Natural killer cell (primary cell): ENCODE measurements at regions not wholly inside any gene's neighbourhood (a gene's known extent, or its start where the extent isn't known, plus 50 kb on each side); places are given as distances from the start of the nearest gene placed in this dataset.
"Not testable (repeated sequence)": the region's sequence is repeated elsewhere in the genome, so short reads cannot be mapped to it uniquely, and the experiment has no call there.

ENCODE experiments used
- ATAC-seq, 3 donors: fragments of 150-1000 bp in 2 of 3; fragments of 200-7000 bp in 1 of 3; cut with Tn5 transposase; 1 replicate in 1 of 3; 2 replicates in 2 of 3; pipeline ENCODE4 v1.10.0; 2021; ENCODE audit warnings: mild to moderate bottlenecking in 2 of 3, moderate library complexity in 2 of 3
- DNase-seq, 2 donors: peaks; one replicate each; pipeline versions ENCODE4 v3.0.0 to v3.0.0-alpha.2; 2013 to 2021; ENCODE audit warnings: mixed read lengths in 1 of 2
- H3K27ac ChIP-seq: one replicate; pipeline ENCODE4 v1.5.1; 2013; ENCODE audit warnings: mild to moderate bottlenecking, low read length
- H3K27me3 ChIP-seq: one replicate; pipeline ENCODE4 v1.6.1; 2013; ENCODE audit warnings: low read length; ENCODE audit not compliant: control insufficient read depth, insufficient read depth
- H3K36me3 ChIP-seq: one replicate; pipeline ENCODE4 v1.6.1; 2013; ENCODE audit warnings: low read length; ENCODE audit not compliant: control insufficient read depth, insufficient read depth
- H3K4me1 ChIP-seq: one replicate; pipeline ENCODE4 v1.6.1; 2013; ENCODE audit warnings: low read length; ENCODE audit not compliant: control insufficient read depth, insufficient read depth
- H3K4me3 ChIP-seq: one replicate; pipeline ENCODE4 v1.5.1; 2013; ENCODE audit warnings: low read length
- H3K9me3 ChIP-seq: one replicate; pipeline ENCODE4 v1.6.1; 2013; ENCODE audit warnings: low read length; ENCODE audit not compliant: control insufficient read depth, insufficient read depth
- H3K27ac Mint-ChIP-seq, 2 donors: one replicate each; pipeline ENCODE4 v1.8.0; 2022; ENCODE audit warnings: mild to moderate bottlenecking in 2 of 2, mixed read lengths in 2 of 2, moderate library complexity in 1 of 2
- H3K27me3 Mint-ChIP-seq, 2 donors: one replicate each; pipeline ENCODE4 v1.8.0; 2022; ENCODE audit warnings: low read depth in 2 of 2, mixed read lengths in 2 of 2
- H3K36me3 Mint-ChIP-seq: one replicate; pipeline ENCODE4 v1.8.0; 2022; ENCODE audit warnings: mixed read lengths
- H3K4me1 Mint-ChIP-seq, 2 donors: one replicate each; pipeline ENCODE4 v1.8.0; 2022; ENCODE audit warnings: mixed read lengths in 2 of 2
- H3K4me3 Mint-ChIP-seq: one replicate; pipeline ENCODE4 v1.8.0; 2022; ENCODE audit warnings: mild to moderate bottlenecking, moderate library complexity, mixed read lengths
- H3K9me3 Mint-ChIP-seq, 2 donors: one replicate each; pipeline ENCODE4 v1.8.0; 2022; ENCODE audit warnings: mixed read lengths in 2 of 2
- CTCF ChIP-seq: fragments of 200-600 bp; IDR thresholded peaks from one replicate; pipeline ENCODE4 v1.8.0; 2022; ENCODE audit warnings: antibody characterized with exemption
- WGBS: methylation state at CpG from one replicate; pipeline ENCODE4 v1.1.7; 2013; ENCODE audit warnings: missing lambda C conversion rate; ENCODE audit not compliant: insufficient coverage; 5-methylcytosine and 5-hydroxymethylcytosine counted together
- intact Hi-C: fragments of 100-400 bp; cut with micrococcal nuclease; formaldehyde crosslinking; loops from one replicate; pipeline ENCODE4 v1.14.2; 2022

DNA sequence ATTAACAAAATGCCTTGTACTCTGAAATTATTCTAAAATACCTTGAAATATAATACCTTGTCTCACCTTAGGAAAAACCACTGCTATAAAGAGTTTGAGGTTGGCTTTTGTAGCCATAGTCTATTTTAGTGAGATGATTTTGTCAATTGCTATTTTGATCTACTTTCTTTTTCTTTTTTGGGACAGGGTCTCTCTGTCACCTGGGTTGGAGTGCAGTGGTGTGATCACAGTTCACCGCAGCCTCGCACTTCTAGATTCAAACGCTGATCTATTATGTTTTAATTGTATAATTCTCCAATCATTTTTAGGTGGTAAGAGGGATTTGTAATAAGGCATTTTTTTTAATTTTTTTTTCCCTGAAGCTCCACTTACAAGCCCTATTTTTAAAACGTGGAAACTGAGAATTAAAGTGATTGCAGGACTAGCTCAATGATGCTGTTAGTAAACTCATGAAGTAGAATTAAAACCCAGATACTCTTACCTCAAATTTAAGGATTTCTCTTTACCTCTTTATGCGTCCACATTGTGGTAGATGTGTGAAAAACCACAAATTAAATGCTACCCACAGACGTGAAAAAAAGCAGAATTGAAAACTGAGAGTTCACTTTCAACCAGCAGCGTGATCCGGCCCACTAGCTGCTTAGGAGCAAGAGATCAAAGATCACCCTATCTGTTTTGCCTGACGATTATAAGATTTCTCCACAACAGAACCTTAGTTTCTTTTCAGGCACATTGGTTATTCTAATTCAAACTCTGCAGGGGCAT, 384.2 kb downstream of the CGGBP1 start:
- Mint-ChIP-seq H3K4me3 (no peak overlapping the region), H3K9me3 (peaks cover 2 to 3% of the 10 kb centered on the region in 2 donors), H3K36me3 (no peaks in the 10 kb centered on the region), H3K4me1 (peaks cover 0 to 5% of the 10 kb centered on the region in 2 donors), H3K27ac (no peak overlapping the region), H3K27me3 (no peaks in the 10 kb centered on the region)
- no peak overlapping the region for H3K4me3 ChIP-seq
- ATAC-seq (no peak), DNase-seq (no peak)
- no peaks in the 10 kb centered on the region for H3K27me3 ChIP-seq
- 0% methylated on average over 4 of the region's 9 CpGs for WGBS
- no peaks in the 10 kb centered on the region for H3K36me3 ChIP-seq
- intact Hi-C loops, result no loop called here
- no peaks in the 10 kb centered on the region for H3K9me3 ChIP-seq
- TF ChIP-seq CTCF, result no peak
- H3K27ac ChIP-seq, result no peak overlapping the region
- no peaks in the 10 kb centered on the region for H3K4me1 ChIP-seq

DNA sequence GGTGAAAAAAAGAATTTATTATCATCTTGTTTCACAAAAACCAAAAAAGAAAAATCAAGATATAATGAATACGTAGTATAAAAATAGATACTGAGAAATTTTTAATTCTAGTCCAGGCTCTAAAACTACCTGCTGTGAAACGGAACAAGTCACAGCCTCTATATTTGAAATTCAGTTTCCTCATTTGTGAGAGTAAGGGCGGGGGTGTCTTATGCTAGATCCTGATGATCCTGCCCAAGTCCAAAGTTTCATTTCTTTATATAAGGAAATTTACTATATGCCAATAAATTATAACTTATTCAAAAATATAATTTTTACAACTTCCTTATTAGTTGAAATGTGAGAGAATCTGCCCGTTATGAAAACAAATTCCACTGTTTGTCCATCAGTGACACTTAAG, 385.7 kb downstream of the CGGBP1 start:
- ATAC-seq, result no peak
- no peak for TF ChIP-seq CTCF
- no CpG with 5 or more reads among the region's 4 CpGs for WGBS

DNA sequence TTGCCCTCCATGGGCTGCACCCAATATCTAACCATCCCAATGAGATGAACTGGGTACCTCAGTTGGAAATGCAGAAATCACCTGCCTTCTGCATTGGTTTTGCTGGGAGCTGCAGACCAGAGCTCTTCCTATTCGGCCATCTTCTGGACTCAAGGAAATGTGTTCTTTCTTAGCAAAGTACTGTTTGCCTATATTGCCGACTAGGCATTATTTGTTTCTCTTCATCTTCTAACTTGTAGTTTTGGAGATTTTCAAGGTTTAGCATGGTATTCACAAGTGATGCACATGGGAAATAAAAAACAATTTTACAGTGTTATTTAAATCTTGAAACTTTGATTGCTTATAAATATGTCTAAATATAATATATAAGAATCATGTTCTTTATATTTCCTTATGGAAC, 377.8 kb upstream of the POU1F1 start:
- H3K9me3 Mint-ChIP-seq, result peaks cover 9 to 10% of the 10 kb centered on the region in 2 donors
- TF ChIP-seq CTCF, result no peak
- 100% methylated on average over 2 of the region's 2 CpGs for WGBS

More for the DNA sequence above, 385.7 kb downstream of the CGGBP1 start:
- DNase-seq, result no peak
- Histone ChIP-seq H3K36me3 (no peaks in the 10 kb centered on the region), H3K9me3 (no peaks in the 10 kb centered on the region), H3K4me1 (no peaks in the 10 kb centered on the region), H3K27me3 (no peaks in the 10 kb centered on the region), H3K27ac (no peak overlapping the region), H3K4me3 (no peak overlapping the region)
- Mint-ChIP-seq H3K4me3 (no peak overlapping the region), H3K9me3 (peaks cover 2 to 3% of the 10 kb centered on the region in 2 donors), H3K4me1 (peaks cover 0 to 5% of the 10 kb centered on the region in 2 donors), H3K36me3 (no peaks in the 10 kb centered on the region), H3K27me3 (no peaks in the 10 kb centered on the region), H3K27ac (no peak overlapping the region)
- intact Hi-C loops, result no loop called here

GRCh38 chr3:87653138-87653537, 376.8 kb upstream of the POU1F1 start:
- DNase-seq, H3K27ac ChIP-seq, H3K4me1 Mint-ChIP-seq, H3K36me3 ChIP-seq, H3K27me3 ChIP-seq, H3K36me3 Mint-ChIP-seq, H3K4me3 ChIP-seq, H3K9me3 ChIP-seq, ATAC-seq, H3K4me3 Mint-ChIP-seq, intact Hi-C loops, H3K27me3 Mint-ChIP-seq, H3K4me1 ChIP-seq, H3K27ac Mint-ChIP-seq: not testable (repeated sequence)
- peaks cover 9 to 12% of the 10 kb centered on the region in 2 donors for H3K9me3 Mint-ChIP-seq
- WGBS, result 83% methylated on average over 3 of the region's 3 CpGs

More for the DNA sequence above, 377.8 kb upstream of the POU1F1 start:
- H3K27me3 Mint-ChIP-seq, result no peaks in the 10 kb centered on the region
- H3K27ac Mint-ChIP-seq, result no peak overlapping the region
- no peaks in the 10 kb centered on the region for H3K36me3 Mint-ChIP-seq
- Histone ChIP-seq H3K4me1 (no peaks in the 10 kb centered on the region), H3K36me3 (no peaks in the 10 kb centered on the region), H3K27me3 (no peaks in the 10 kb centered on the region), H3K9me3 (no peaks in the 10 kb centered on the region), H3K27ac (no peak overlapping the region), H3K4me3 (no peak overlapping the region)
- no peak for ATAC-seq
- intact Hi-C loops, result no loop called here
- no peak for DNase-seq
- H3K4me3 Mint-ChIP-seq, result no peak overlapping the region
- no peaks in the 10 kb centered on the region for H3K4me1 Mint-ChIP-seq
